IPS-18c (cell line): ENCODE measurements at regions not wholly inside any gene's neighbourhood (a gene's known extent, or its start where the extent isn't known, plus 50 kb on each side); places are given as distances from the start of the nearest gene placed in this dataset.

ENCODE experiments used
- H3K4me3 ChIP-seq: 2 replicates; pipeline ENCODE4 v1.7.0; 2013; ENCODE audit warnings: low read depth, mild to moderate bottlenecking, low read length, moderate library complexity; ENCODE audit not compliant: insufficient read depth
- H3K9me3 ChIP-seq: one replicate; pipeline ENCODE4 v1.6.1; 2013; ENCODE audit warnings: mild to moderate bottlenecking, low read length, moderate library complexity; ENCODE audit not compliant: control insufficient read depth, insufficient read depth

DNA sequence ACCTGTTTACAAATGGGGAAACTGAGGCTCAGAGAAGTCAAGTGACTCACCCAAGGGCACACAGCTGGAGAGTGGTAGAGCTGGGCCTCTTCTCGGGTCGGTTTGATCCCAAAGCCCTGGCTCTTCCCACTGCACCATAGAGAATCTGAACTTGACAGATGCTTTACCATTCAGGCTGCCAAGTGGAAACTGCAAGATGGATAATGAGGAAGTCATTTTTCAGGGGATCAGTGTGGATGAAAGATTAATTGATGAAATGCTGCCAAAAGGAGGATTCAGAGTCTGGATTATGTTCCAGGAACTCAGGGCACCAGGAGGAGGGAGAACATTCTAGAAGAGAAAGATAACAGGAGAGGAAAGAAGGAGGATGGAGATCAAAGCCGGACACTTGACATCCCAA, 185.9 kb upstream of the ZBED5 start:
- Histone ChIP-seq H3K4me3 (no peak overlapping the region), H3K9me3 (no peaks in the 10 kb centered on the region)

DNA sequence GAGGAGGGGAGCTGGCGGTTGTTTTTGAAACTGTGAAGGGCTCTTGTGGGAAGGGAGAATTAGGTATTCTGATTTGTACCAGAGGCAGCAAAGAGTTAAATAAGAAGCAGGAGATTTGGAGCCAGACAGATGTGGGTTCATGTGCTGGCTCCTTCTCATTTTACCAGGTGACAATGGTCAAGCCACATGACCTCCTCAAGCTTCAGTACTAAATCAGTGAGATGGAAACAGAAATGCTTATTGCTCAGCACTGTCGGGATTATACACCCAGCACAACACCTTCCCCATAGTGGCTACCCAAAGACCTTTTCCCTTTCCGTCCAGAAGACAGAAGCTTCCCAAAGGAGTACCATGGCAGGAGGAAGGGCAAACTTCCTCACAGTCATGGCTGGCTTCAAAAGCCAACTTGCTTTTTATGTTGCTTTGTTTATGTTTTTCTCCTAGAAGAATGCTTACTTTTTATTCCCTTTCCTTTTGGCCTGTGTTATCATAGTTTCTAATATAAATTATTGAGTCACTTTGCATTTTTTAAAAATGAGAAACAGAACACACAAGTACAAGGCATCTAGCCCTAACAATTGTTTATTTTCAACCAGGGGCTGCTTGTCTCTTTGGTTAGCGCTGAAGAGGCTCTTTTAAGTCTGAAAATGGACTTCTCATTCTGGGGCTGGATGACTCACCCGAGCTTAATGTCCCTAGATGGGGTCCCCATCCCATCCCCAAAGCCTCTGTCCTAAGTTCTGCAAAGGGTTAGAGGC, 181.5 kb upstream of the ZBED5 start:
- H3K4me3 ChIP-seq, result no peak overlapping the region
- no peaks in the 10 kb centered on the region for H3K9me3 ChIP-seq

DNA sequence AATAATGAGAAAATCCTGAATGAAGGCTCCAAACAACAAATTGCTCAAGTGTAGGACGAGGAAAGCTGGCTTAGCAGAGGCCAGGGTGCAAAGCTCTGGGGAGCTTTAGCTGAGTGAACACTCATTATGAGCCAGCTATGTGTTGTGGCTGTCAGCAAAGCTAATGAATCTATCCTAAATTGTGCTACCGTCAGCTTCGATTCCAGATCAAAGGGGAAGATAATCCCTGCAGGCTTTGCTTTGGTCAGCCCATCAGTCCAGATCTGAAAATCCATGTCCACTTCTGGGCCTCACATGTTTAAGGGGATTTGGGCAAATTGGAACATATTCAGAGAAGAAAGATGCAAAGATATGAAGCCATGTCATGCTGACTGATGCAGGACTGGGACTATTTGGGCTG, 180.9 kb upstream of the ZBED5 start:
- no peak overlapping the region for H3K4me3 ChIP-seq

DNA sequence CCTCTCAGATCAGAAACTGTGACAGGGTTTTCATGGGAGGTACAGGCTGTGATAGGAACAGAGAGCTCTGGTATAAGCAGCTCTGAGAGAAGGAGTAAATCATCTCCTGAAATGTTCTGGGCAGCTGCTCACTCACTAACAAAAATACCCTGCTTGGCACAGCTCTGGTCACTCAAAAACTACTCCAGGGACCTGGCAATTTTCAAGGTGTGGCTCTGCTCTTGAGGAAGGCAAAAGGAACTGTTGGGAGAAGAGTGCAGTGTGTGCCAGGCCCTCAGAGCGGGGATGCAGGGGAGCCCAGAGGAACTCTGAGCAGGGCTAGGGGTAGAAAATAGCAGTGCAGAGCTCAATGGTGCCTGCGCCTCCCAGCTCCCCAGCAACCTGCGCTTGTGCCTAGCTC, 180.5 kb upstream of the ZBED5 start:
- Histone ChIP-seq H3K4me3 (no peak overlapping the region), H3K9me3 (no peaks in the 10 kb centered on the region)

More for the DNA sequence above, 180.9 kb upstream of the ZBED5 start:
- no peaks in the 10 kb centered on the region for H3K9me3 ChIP-seq

DNA sequence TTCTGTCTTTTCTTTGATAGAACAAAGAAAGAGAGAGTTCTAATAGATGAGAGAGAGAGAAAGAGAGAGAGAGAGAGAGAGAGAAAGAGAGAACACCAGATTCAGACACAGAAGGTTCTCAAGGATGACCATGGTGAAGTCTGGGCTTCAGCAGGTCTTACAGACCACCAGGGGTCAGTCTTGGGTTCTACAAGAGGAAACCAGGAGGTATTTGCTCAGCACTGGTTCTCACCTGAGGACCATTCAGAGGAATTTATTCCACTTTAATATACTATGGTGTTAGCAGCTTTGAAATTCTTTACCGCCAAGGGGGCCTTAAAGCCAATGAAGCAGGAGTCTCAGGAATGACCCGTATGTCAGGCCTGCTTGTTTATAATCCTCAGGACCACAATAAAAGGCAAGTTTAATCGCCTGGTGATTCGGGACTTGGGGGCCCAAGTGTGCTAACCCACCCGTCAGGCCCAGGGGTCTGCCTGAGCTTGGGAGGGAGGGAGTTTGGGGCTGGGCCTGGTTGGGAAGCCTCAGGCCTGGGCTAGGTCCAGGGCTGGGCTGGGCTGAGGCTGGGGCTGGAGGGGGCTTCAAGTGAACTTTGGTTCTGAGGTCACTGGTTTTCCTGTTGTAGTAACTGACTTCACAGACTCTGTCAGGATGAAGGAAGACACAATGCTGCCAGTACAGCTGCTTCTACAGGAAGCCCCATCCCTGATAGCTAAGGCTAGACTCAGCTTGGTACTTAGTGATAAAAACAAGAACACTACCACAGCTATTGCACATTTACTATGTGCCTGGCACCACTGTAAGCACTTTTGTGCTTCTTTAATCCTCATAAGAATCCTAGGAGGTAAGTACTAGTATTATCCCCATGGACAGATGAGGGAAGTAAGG, 179.2 kb upstream of the ZBED5 start:
- Histone ChIP-seq H3K4me3 (no peak overlapping the region), H3K9me3 (no peaks in the 10 kb centered on the region)

DNA sequence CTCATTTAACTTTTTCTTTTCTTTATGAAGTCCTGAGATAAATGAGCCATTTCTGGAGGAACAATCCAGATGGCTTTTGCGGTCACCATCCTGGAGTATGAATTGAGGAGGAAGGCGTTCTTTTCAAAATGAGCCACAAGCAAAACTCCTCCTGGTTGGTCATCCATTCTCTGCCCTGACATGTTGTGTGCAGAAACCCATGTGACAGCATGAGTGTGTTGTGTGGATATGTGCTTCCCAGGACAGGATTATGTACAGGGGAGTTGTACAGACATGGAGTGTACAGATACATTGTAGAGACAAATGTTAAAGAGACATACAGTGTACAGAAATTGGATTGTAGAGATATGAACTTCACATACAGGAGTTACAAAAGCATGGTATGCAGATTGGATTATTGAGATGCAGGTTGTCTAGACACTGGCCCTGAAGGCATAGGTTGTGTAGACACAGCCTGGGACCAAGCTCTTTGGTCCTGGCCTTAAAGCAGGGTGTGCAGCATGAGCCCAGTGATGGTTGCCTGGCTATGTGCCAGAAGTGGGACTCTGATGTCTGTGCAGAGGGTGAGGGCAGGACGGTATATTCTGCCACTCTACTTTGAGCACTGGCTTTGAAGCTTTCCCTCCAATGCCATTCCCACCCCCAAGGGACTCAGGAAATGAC, 178.5 kb upstream of the ZBED5 start:
- H3K9me3 ChIP-seq, result no peaks in the 10 kb centered on the region
- no peak overlapping the region for H3K4me3 ChIP-seq

DNA sequence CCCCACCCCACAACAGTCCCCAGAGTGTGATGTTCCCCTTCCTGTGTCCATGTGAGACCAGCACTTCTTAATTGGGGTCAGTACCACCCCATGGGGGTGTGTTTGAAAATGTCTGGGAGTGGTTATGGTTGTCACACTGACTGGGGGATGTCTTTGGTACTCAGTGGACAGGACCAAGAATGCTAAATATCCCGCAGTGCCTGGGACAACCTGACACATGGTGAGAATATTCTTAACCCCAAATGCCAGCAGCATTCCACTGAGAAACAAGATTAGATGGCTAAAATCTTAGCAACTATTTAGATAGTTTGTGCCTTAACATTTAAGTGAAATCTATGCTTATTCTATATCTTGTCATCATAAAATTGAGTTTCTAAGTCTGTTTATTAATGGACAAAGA, 177.5 kb upstream of the ZBED5 start:
- H3K4me3 ChIP-seq, result no peak overlapping the region
- H3K9me3 ChIP-seq, result no peaks in the 10 kb centered on the region

DNA sequence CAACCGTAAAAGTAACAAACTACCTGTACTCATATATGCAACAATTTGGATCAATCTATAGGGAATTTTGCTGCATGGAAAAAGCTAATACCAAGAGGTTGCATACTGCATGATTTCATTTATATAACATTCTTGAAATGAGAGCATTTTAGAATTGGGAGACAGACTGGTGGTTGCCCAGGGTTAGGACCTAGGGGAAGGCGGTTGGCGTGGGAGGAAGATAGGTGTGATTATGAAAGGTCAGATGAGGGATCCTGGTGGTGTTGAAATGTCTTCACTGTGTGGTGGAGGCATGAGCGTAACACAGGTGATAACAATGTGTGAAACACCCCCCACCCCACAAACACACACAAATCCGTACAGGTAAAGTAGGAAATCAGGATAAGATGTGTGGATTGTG, 176.6 kb upstream of the ZBED5 start:
- Histone ChIP-seq H3K9me3 (no peaks in the 10 kb centered on the region), H3K4me3 (no peak overlapping the region)

DNA sequence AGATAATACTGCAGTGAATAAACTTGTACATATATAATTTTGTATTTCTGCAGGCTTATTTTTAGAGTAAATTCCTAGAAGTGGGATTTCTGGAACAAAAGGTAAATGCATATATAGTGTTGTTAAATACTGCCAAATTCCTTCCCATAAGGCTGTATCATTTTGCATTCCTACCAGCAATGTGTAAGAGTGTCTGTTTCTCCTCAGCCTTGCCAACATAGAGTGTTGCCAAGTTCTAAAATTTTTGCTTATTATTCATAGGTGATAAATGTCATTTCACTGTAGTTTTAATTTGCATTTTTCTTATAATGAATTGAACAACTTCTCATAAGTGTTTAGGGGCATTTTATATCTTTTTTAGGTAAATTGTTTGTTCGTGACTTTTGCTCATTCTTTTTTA, 174.2 kb upstream of the ZBED5 start:
- Histone ChIP-seq H3K4me3 (no peak overlapping the region), H3K9me3 (no peaks in the 10 kb centered on the region)

DNA sequence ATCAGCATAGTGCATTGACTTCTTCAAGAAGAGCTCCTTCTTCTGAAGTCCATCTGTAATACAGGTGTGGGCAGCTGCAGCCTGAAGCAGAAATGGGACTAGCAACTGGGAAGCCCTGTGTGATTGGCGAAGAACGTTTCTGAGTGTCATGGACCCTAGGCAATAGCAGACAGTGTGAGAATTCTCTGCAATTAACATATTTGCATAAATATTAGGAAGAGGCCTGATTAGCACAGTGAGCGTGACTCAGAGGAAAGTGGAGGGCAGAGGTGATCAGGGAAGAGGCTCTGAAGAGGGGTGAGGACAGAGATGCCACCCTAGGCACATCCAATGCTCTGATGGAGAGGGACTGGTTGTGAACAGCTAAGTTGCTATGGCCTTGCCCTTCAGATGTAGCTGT, 171.2 kb upstream of the ZBED5 start:
- Histone ChIP-seq H3K4me3 (no peak overlapping the region), H3K9me3 (no peaks in the 10 kb centered on the region)

DNA sequence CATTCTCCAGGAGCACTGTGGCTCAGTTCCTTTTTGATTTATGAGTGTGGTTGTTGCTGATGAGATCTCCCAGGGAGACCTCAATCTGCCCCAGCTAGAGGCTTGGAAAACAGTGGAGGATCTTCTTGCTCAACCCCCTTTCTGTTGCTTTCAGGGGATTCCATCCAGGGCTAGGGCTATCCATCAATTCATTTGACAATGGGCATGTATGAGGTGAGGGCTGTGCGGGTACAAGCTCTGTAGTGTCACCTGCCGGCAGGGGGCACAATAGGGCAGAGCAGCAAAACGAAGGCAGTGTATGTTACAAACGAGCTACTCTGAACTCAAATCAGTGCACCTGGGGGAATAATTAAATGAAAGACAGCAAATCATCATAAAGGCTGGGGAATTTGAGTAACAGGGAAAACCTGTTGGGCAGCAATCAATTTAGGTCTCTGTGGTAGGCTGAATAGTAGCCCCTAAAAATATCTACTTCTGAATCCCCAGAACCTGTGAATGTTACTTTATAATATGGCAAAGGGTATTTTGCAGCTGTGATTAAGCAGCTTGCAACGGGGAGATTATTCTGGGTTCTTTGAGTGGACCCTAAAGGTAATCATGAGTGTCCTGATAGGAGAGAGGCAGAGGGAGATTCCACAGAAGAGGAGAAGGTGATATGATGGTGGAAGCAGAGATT, 170.3 kb upstream of the ZBED5 start:
- H3K9me3 ChIP-seq, result no peaks in the 10 kb centered on the region
- no peak overlapping the region for H3K4me3 ChIP-seq

DNA sequence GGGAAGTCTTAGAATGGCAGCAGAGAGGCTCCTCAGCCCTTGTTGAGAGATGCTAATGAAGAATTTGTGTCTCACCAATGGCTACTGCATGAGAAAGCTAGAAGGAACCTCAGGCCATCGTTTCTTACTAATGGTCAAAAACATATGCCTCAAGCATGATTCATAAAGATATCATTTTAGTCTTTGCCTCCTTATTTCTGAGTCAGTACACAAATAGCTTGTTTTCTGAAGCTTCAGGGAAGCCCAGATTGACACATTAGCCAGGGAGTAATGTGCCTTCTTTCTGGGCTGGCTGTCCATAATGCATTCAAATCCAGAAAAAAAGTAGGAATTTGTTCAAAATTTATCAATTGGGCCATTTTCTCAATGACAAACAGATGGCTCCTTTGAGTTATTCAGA, 169.4 kb upstream of the ZBED5 start:
- no peaks in the 10 kb centered on the region for H3K9me3 ChIP-seq
- no peak overlapping the region for H3K4me3 ChIP-seq

DNA sequence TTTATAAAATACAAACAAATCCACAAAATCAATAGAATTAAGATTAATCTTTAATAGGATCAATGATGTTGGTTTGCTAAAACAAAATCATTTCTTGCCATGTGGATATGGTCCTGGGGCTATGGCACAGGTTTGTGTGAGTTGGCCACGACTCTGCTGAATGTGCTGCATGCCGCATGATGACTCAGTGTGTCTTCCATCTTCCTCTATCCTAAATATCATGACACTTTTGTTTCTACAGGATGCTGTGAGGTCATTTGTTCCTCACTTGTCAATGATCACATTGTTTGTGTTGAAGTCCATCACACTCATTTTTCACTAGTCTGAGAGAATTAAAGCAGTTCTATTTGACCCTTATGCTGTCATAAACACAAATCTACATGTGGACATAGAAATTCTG, 167.2 kb upstream of the ZBED5 start:
- Histone ChIP-seq H3K4me3 (no peak overlapping the region), H3K9me3 (no peaks in the 10 kb centered on the region)

DNA sequence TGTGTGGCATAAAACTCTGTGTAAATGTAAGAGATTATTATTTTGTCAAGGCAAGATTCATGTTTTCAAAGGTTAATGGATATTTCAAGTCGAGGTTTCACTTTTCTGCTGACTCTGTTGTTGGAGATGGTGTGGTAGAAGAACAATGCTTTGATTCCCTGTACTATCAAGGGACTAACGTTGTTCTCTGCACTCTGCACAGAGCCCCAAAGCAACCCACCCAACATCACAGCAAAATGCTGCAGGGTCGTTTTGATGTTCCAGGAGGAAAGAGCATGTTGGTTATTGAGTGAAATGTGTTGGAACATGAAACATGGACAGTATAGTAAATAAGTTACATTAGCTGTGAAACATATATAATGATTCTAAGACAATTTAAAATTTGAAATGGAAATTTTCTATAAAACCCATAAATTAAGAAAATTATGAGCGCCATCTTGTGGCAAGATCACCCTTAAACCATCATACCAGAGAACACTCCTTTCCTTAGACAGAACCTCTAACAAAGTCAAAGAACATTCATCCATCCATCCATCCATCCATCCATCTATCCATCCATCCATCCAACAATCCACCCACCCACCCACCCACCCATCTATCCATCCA, 164.4 kb upstream of the ZBED5 start:
- no peak overlapping the region for H3K4me3 ChIP-seq
- H3K9me3 ChIP-seq, result no peaks in the 10 kb centered on the region

DNA sequence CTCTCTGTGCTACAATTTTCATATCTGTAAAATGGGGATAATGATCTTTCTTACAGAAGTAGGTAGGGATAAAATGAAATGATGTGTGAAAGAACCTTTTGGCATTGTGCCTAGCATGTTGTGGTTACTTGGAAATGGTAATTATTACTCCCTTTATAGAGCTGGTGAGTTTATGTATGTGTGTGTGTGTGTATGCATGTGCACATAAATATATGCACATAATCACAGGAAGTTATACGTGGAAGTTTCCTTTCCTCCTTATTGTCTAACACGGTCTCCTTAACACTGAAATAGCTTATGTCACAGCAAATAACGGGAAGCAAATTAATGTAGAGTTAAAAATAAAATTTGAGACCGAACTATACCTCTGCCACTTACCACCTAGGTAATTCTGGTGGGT, 163.7 kb upstream of the ZBED5 start:
- H3K9me3 ChIP-seq, result no peaks in the 10 kb centered on the region
- H3K4me3 ChIP-seq, result no peak overlapping the region

DNA sequence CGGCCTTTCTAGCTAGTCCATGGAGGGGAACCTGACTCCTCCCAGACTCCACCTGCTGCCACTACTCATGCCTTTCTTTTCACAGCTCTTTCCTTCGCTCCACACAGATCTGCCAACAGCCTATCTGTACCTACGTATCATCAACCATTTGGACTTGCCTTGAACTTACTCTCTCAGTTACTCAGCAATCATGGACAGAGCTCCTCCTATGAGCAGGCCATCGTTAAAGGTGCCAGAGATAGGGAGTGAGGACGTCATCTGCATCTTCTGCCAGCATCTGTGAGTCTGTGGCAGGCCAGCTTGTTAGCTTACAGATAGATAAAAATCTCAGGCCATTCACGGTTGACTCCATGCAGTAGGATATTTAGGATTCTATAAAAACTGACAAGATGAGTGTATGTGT, 162.9 kb upstream of the ZBED5 start:
- H3K4me3 ChIP-seq, result no peak overlapping the region; the same call in 1 of the 2 replicates
- no peaks in the 10 kb centered on the region for H3K9me3 ChIP-seq

DNA sequence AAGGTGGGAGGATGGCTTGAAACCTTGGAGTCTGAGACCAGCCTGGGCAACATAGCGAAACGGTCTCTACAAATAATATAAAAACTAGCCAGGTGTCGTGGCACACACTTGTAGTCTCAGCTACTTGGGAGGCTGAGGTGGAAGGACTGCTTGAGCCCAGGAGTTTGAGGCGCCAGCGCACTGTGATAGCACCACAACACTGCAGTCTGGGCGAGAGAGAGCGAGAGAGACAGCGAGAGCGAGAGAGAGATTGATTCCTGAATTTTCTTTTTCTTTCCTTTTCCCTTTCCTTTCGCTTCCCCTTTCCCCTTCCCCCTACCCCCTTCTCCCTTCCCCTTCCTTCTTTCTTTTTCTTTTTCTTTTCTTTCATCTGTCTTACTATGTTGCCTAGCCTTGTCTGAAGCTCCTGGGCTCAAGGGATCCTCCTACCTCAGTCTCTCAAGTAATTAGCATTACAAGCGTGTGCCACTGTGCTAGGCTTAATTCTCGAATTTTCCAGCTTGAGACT, 162.4 kb upstream of the ZBED5 start:
- no peak overlapping the region; the same call in 1 of the 2 replicates for H3K4me3 ChIP-seq

More for the DNA sequence above, 162.4 kb upstream of the ZBED5 start:
- H3K9me3 ChIP-seq, result no peaks in the 10 kb centered on the region
